NT2/D1 (cell line): ENCODE measurements at regions not wholly inside any gene's neighbourhood (a gene's known extent, or its start where the extent isn't known, plus 50 kb on each side); places are given as distances from the start of the nearest gene placed in this dataset.

Experiments used
- DNase-seq: peaks from one replicate; pipeline ENCODE4 v3.0.0-alpha.2; 2011; ENCODE audit warnings: low read depth, low spot score
- H3K27me3 ChIP-seq: 2 replicates; pipeline ENCODE4 v1.6.0; 2011; ENCODE audit warnings: mild to moderate bottlenecking; ENCODE audit not compliant: insufficient read length, insufficient read depth
- H3K36me3 ChIP-seq: 2 replicates; pipeline ENCODE4 v1.6.1; 2011; ENCODE audit warnings: mild to moderate bottlenecking, low read length, mixed read lengths; ENCODE audit not compliant: insufficient read depth, insufficient read length
- H3K4me1 ChIP-seq: 2 replicates; pipeline ENCODE4 v1.5.1; 2011; ENCODE audit not compliant: insufficient read depth, insufficient read length
- H3K4me3 ChIP-seq: 2 replicates; pipeline ENCODE4 v1.5.1; 2011; ENCODE audit warnings: low read depth; ENCODE audit not compliant: insufficient read length
- H3K9ac ChIP-seq: 2 replicates; pipeline ENCODE4 v1.6.0; 2011; ENCODE audit warnings: low read depth; ENCODE audit not compliant: insufficient read length
- H3K9me3 ChIP-seq: 2 replicates; pipeline ENCODE4 v1.5.1; 2011; ENCODE audit warnings: mild to moderate bottlenecking, low read length; ENCODE audit not compliant: insufficient read depth
- SUZ12 ChIP-seq: IDR thresholded peaks from 2 replicates; pipeline ENCODE4 v1.6.1; 2011; ENCODE audit not compliant: insufficient read length, insufficient read depth; ENCODE audit errors: extremely low read depth
- YY1 ChIP-seq: IDR thresholded peaks from 2 replicates; pipeline ENCODE4 v1.6.1; 2011; ENCODE audit not compliant: insufficient read length, insufficient read depth
- ZNF274 ChIP-seq: IDR thresholded peaks from 2 replicates; pipeline ENCODE4 v1.6.1; 2011; ENCODE audit warnings: mild to moderate bottlenecking, low read depth, low read length

- H3K36me3 ChIP-seq = no peaks in the 10 kb centered on the region
- H3K9ac ChIP-seq = no peak overlapping the region
- DNase-seq = no peak
- H3K4me3 ChIP-seq = no peak overlapping the region
- H3K9me3 ChIP-seq = no peaks in the 10 kb centered on the region
- no peaks in the 10 kb centered on the region for H3K27me3 ChIP-seq
- TF ChIP-seq SUZ12 = no peak
- no peak for TF ChIP-seq YY1
- TF ChIP-seq ZNF274 = no peak
- H3K4me1 ChIP-seq = no peaks in the 10 kb centered on the region
Measured at GRCh38 chr20:19940988-19941460, 76.1 kb upstream of the NAA20 start.

GRCh38 chr20:19942611-19943010, 74.6 kb upstream of the NAA20 start:
- no peaks in the 10 kb centered on the region for H3K4me1 ChIP-seq
- no peak for TF ChIP-seq ZNF274
- TF ChIP-seq YY1 = no peak
- TF ChIP-seq SUZ12 = no peak
- no peak overlapping the region for H3K9ac ChIP-seq
- no peaks in the 10 kb centered on the region for H3K27me3 ChIP-seq
- H3K36me3 ChIP-seq = no peaks in the 10 kb centered on the region
- DNase-seq = no peak
- H3K9me3 ChIP-seq = no peaks in the 10 kb centered on the region
- H3K4me3 ChIP-seq = no peak overlapping the region

- Histone ChIP-seq H3K9me3 (no peaks in the 10 kb centered on the region), H3K36me3 (no peaks in the 10 kb centered on the region), H3K4me3 (no peak overlapping the region), H3K27me3 (no peaks in the 10 kb centered on the region), H3K9ac (no peak overlapping the region), H3K4me1 (no peaks in the 10 kb centered on the region)
- TF ChIP-seq ZNF274 = no peak
- TF ChIP-seq SUZ12 = no peak
- no peak for TF ChIP-seq YY1
- no peak for DNase-seq
Measured at GRCh38 chr20:19943061-19943521, 74.1 kb upstream of the NAA20 start.

- Histone ChIP-seq H3K9me3 (no peaks in the 10 kb centered on the region), H3K4me3 (no peak overlapping the region), H3K36me3 (no peaks in the 10 kb centered on the region), H3K4me1 (no peaks in the 10 kb centered on the region), H3K27me3 (no peaks in the 10 kb centered on the region), H3K9ac (no peak overlapping the region)
- DNase-seq = no peak
- TF ChIP-seq YY1 (no peak), SUZ12 (no peak), ZNF274 (no peak)
Measured at GRCh38 chr20:19944772-19945459, 72.2 kb upstream of the NAA20 start.

- DNase-seq = no peak
- H3K4me3 ChIP-seq = no peak overlapping the region
- H3K9me3 ChIP-seq = no peaks in the 10 kb centered on the region
- no peaks in the 10 kb centered on the region for H3K27me3 ChIP-seq
- no peaks in the 10 kb centered on the region for H3K36me3 ChIP-seq
- H3K9ac ChIP-seq = no peak overlapping the region
- H3K4me1 ChIP-seq = no peaks in the 10 kb centered on the region
- no peak for TF ChIP-seq YY1
- no peak for TF ChIP-seq SUZ12
- TF ChIP-seq ZNF274 = no peak
Measured at GRCh38 chr20:19945732-19946670, 71.2 kb upstream of the NAA20 start.

GRCh38 chr20:19947611-19948264, 69.4 kb upstream of the NAA20 start:
- Histone ChIP-seq H3K9ac (no peak overlapping the region), H3K27me3 (no peaks in the 10 kb centered on the region), H3K4me3 (no peak overlapping the region), H3K4me1 (no peaks in the 10 kb centered on the region), H3K36me3 (no peaks in the 10 kb centered on the region), H3K9me3 (no peaks in the 10 kb centered on the region)
- no peak for DNase-seq
- TF ChIP-seq SUZ12 (no peak), YY1 (no peak), ZNF274 (no peak)

- no peak overlapping the region for H3K4me3 ChIP-seq
- H3K27me3 ChIP-seq = no peaks in the 10 kb centered on the region
- no peak for TF ChIP-seq SUZ12
- TF ChIP-seq ZNF274 = no peak
- TF ChIP-seq YY1 = no peak
- H3K4me1 ChIP-seq = no peaks in the 10 kb centered on the region
- H3K9ac ChIP-seq = no peak overlapping the region
- no peak for DNase-seq
- no peaks in the 10 kb centered on the region for H3K9me3 ChIP-seq
- no peaks in the 10 kb centered on the region for H3K36me3 ChIP-seq
Measured at GRCh38 chr20:19949195-19949867, 67.8 kb upstream of the NAA20 start.
